Body of pancreas (tissue), 4 donors: ENCODE measurements at regions not wholly inside any gene's neighbourhood (a gene's known extent, or its start where the extent isn't known, plus 50 kb on each side); places are given as distances from the start of the nearest gene placed in this dataset.

ENCODE experiments used
- ATAC-seq: fragments of 150-250 bp; one replicate; pipeline ENCODE4 v1.9.1; 2016
- DNase-seq, 4 donors: peaks; one replicate each; pipeline ENCODE4 v3.0.0-alpha.2; 2019
- H3K27ac ChIP-seq, 4 donors: fragments of 200-600 bp; sonication (generic); 1 replicate in 3 of 4; 2 replicates in 1 of 4; pipeline versions ENCODE4 v1.5.1 to v1.6.1; 2016 to 2019; ENCODE audit warnings: mild to moderate bottlenecking in 1 of 4, mixed read lengths in 1 of 4, moderate library complexity in 1 of 4
- H3K27me3 ChIP-seq, 2 donors: fragments of 200-600 bp; sonication (generic); one replicate each; pipeline ENCODE4 v1.6.0; 2016; ENCODE audit warnings: mild to moderate bottlenecking in 1 of 2
- H3K36me3 ChIP-seq, 2 donors: fragments of 200-600 bp; sonication (generic); replicated peaks in 1 of 2; 2 replicates each; pipeline ENCODE4 v1.5.1; 2016; ENCODE audit warnings: low read depth in 2 of 2; ENCODE audit not compliant: insufficient read depth in 1 of 2
- H3K4me1 ChIP-seq: fragments of 200-600 bp; sonication (generic); one replicate; pipeline ENCODE4 v1.6.0; 2016
- H3K4me3 ChIP-seq, 2 donors: fragments of 200-600 bp; sonication (generic); 1 replicate in 1 of 2; 2 replicates in 1 of 2; pipeline ENCODE4 v1.5.1; 2016 to 2019
- H3K9me3 ChIP-seq, 3 donors: fragments of 200-600 bp; sonication (generic); 1 replicate in 2 of 3; 2 replicates in 1 of 3; pipeline ENCODE4 v1.5.1; 2016
- CTCF ChIP-seq, 7 experiments: fragments of 450-650 bp in 4 of 7; fragments of 200-600 bp in 3 of 7; sonication (generic) in 3 of 7; IDR thresholded peaks; one replicate each; pipeline ENCODE4 v1.5.1; 2016 to 2019; ENCODE audit warnings: antibody characterized with exemption in 7 of 7
- POLR2A ChIP-seq, 3 donors: fragments of 450-650 bp; IDR thresholded peaks; one replicate each; pipeline ENCODE4 v1.6.1; 2016; ENCODE audit warnings: antibody characterized with exemption in 3 of 3, mild to moderate bottlenecking in 2 of 3
- WGBS, 2 donors: methylation state at CpG; one replicate each; pipeline ENCODE4 v1.1.5; 2017; 5-methylcytosine and 5-hydroxymethylcytosine counted together
- intact Hi-C: fragments of 100-400 bp; cut with DNase I; formaldehyde crosslinking; loops from one replicate; pipeline ENCODE4 v1.15.1; 2023

GRCh38 chr13:44306371-44307192 lies 67.0 kb upstream of the SERP2 start:
- Histone ChIP-seq H3K9me3 (no peaks in the 10 kb centered on the region), H3K4me3 (no peak overlapping the region), H3K27me3 (no peaks in the 10 kb centered on the region), H3K27ac (peak overlapping the region in 3 of 4 donors; percentile 41 to 51 (median 47)), H3K36me3 (no peaks in the 10 kb centered on the region), H3K4me1 (peaks cover 8% of the 10 kb centered on the region)
- DNase-seq, result peak in 1 of 4 donors; percentile 66
- 58% methylated on average over 14 of the region's 14 CpGs for WGBS, 2 donors
- TF ChIP-seq POLR2A (IDR thresholded peaks at IDR 0.05), result no peak
- no peak for TF ChIP-seq CTCF (IDR thresholded peaks at IDR 0.05)
- intact Hi-C loops, result no loop called here
- ATAC-seq, result peak; percentile 31

- H3K4me1 ChIP-seq, result peaks cover 6% of the 10 kb centered on the region
Measured at GRCh38 chr13:44307255-44307654, 66.4 kb upstream of the SERP2 start.

GRCh38 chr13:44307844-44308243 lies 65.8 kb upstream of the SERP2 start:
- peaks cover 6% of the 10 kb centered on the region for H3K4me1 ChIP-seq
- no peak for ATAC-seq
- intact Hi-C loops, result no loop called here
- TF ChIP-seq POLR2A (IDR thresholded peaks at IDR 0.05) (no peak), CTCF (IDR thresholded peaks at IDR 0.05) (no peak)
- WGBS, 2 donors, result 80 to 88% methylated on average over 2 of the region's 2 CpGs
- no peak overlapping the region for H3K27ac ChIP-seq
- no peaks in the 10 kb centered on the region for H3K36me3 ChIP-seq
- no peaks in the 10 kb centered on the region for H3K27me3 ChIP-seq
- DNase-seq, result no peak
- H3K4me3 ChIP-seq, result no peak overlapping the region
- H3K9me3 ChIP-seq, result no peaks in the 10 kb centered on the region

More at GRCh38 chr13:44307255-44307654, 66.4 kb upstream of the SERP2 start:
- DNase-seq, result no peak
- Histone ChIP-seq H3K36me3 (no peaks in the 10 kb centered on the region), H3K27me3 (no peaks in the 10 kb centered on the region), H3K27ac (no peak overlapping the region), H3K4me3 (no peak overlapping the region), H3K9me3 (no peaks in the 10 kb centered on the region)
- no peak for TF ChIP-seq POLR2A (IDR thresholded peaks at IDR 0.05)
- no peak for TF ChIP-seq CTCF (IDR thresholded peaks at IDR 0.05)
- ATAC-seq, result no peak
- intact Hi-C loops, result no loop called here
- 81 to 85% methylated on average over 4 of the region's 4 CpGs for WGBS, 2 donors

GRCh38 chr13:44308352-44308751 lies 65.3 kb upstream of the SERP2 start:
- ATAC-seq, result no peak
- Histone ChIP-seq H3K27me3 (no peaks in the 10 kb centered on the region), H3K27ac (no peak overlapping the region), H3K36me3 (no peaks in the 10 kb centered on the region), H3K4me3 (no peak overlapping the region), H3K9me3 (no peaks in the 10 kb centered on the region), H3K4me1 (peaks cover 6% of the 10 kb centered on the region)
- intact Hi-C loops, result no loop called here
- WGBS, 2 donors, result 77 to 86% methylated on average over 3 of the region's 3 CpGs
- no peak for TF ChIP-seq POLR2A (IDR thresholded peaks at IDR 0.05)
- TF ChIP-seq CTCF (IDR thresholded peaks at IDR 0.05), result no peak
- no peak for DNase-seq
